Hematopoietic multipotent progenitor cell treated with erythropoietin and hydrocortisone succinate and interleukin-3 and kit ligand, for 6 days (in vitro differentiated cells): ENCODE measurements at regions not wholly inside any gene's neighbourhood (a gene's known extent, or its start where the extent isn't known, plus 50 kb on each side); places are given as distances from the start of the nearest gene placed in this dataset.

Source experiments
- DNase-seq: peaks from one replicate; pipeline ENCODE4 v3.0.0-alpha.2; 2015

GRCh38 chr2:12090072-12090471, 343.6 kb downstream of the LPIN1 start:
- no peak for DNase-seq

DNA sequence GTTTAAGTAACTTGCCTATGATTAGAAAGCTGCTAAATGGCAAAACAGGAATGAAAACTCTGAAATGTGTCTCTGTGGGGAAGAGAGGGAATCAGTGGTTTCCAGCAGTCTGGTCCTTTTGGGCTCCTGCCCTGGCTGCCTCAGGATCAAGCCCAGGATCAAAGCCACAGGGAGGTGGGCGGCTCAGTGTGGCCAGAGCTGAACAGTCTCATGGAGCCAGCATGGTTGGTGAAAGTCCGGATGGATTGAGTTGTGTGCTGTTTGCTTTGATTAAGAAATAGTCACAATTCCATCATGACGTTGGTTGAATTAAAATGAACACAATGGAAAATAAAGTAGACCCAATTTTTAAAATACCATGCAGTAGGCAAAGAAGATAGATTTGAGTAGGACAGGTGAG, 344.2 kb downstream of the LPIN1 start:
- no peak for DNase-seq

GRCh38 chr2:12091201-12091806, 344.9 kb downstream of the LPIN1 start:
- no peak for DNase-seq

- no peak for DNase-seq
Observed at GRCh38 chr2:12094134-12094533, 347.7 kb downstream of the LPIN1 start.

- DNase-seq: no peak
Observed at GRCh38 chr2:12096051-12096787, 349.8 kb downstream of the LPIN1 start.

- DNase-seq: no peak
Observed at GRCh38 chr2:12096788-12097449, 350.5 kb downstream of the LPIN1 start.

GRCh38 chr2:12097859-12098258, 351.4 kb downstream of the LPIN1 start:
- no peak for DNase-seq

DNA sequence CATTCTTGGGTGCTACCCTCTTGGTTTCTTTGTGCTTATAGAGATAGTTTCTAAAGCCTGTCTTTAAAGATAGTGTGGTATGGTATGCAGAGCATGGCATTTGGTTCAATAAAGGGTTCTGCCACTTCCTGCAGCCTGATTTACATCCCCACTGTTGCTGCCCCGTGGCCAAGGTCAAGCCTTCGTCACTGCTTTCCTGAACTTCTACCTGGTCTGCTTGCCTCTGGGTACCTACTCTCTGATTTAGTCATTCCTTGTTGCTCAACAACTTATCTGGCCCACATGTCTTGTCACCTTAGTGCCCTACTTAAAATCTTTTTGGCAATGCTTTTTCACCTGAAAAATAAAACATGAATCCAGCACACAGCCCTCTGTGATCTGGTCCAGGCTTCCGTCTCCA, 352.9 kb downstream of the LPIN1 start:
- no peak for DNase-seq

DNA sequence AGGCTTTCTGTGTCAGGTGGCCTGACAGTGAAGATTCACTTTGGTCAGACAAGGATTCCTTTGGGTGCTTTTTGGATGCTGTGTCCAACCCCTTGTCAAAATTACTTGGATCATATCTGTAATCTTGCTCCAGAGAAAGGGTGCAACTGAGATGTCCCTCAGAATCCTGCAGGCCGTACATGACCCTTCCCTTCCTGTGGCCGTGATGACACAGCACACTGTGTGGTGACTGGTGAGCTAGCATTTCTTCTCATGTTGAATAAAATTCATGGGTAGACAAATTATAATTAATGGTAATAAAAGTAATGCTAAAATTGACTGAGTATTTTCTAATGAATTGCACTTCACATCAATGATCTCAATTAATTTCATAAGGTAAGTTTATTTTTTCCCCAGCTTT, 356.2 kb downstream of the LPIN1 start:
- no peak for DNase-seq

DNA sequence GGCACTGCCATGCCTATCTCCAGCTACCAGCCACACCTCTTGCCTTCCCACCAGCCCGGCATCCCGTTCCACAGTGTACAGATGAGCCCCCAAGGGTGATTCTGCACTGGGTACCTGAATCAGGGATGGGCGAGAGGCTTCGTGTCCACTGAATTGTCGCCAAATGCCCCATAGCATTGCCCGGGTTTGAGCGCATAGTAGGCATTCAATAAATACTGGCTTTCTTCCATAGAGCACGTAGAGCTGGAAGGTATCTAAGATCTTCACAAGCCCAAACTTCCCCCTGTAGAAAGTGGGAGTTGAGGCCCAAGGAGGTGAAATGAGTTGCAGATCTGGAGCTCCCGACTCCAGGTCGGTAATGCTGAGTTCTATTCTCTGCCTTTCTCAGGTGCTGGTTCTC, 358.7 kb downstream of the LPIN1 start:
- no peak for DNase-seq

GRCh38 chr2:12106440-12107080, 360.1 kb downstream of the LPIN1 start:
- DNase-seq: no peak

- no peak for DNase-seq
Observed at GRCh38 chr2:12107321-12107720, 360.9 kb downstream of the LPIN1 start.

- DNase-seq: no peak
Observed at GRCh38 chr2:12107939-12108338, 361.5 kb downstream of the LPIN1 start.

DNA sequence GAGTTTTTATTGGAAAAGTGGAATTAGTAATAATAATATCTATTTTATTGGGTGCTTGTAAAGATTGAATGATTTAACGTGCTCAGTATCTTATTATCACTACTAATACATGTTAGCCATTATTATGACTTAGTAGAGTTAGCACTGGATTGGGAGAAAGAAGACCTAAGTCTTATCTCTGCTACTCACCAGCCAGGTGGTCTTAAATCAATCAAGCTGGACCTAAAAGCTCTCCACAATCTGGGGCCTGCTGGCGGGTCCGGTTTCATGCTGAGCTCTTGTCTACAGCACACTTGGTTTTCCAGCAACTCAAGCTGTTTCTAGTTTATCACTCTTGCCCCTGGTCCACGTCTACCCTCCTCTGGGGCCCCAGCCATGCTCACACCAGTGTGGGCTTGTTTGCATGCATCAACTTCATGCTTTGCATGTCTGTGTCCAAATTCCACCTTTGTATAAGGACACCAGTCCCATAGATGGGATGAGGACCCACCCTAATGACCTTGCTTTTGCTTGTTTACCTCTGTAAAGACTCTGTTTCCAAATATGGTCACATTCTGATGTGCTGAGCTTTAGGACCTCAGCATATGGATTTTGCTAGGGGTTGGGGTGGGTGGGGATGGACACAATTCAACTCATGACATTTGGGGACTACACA, 363.1 kb downstream of the LPIN1 start:
- no peak for DNase-seq

- no peak for DNase-seq
Observed at GRCh38 chr2:12110074-12110473, 363.6 kb downstream of the LPIN1 start.

DNA sequence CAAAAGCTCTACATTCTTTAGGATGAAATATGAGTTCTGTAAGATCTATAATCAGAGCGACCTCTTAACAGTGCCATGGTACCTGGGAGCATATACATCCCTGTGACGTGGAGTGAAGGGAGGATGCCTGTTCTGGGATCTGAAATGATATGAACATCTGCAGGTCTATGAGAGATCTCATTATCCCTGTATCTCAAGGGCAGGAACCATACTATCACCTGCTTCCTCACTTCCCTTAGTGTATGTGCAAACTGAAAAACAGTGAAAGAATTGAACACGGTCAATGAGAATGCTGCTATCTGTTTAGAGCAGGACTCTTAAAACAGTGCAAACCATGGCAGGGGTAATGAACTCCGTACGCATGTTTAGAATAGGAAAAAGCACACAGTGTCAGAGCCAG, 364.0 kb downstream of the LPIN1 start:
- DNase-seq: no peak

- no peak for DNase-seq
Observed at GRCh38 chr2:12113412-12113811, 367.0 kb downstream of the LPIN1 start.

- no peak for DNase-seq
Observed at GRCh38 chr2:12114816-12115215, 368.4 kb downstream of the LPIN1 start.

DNA sequence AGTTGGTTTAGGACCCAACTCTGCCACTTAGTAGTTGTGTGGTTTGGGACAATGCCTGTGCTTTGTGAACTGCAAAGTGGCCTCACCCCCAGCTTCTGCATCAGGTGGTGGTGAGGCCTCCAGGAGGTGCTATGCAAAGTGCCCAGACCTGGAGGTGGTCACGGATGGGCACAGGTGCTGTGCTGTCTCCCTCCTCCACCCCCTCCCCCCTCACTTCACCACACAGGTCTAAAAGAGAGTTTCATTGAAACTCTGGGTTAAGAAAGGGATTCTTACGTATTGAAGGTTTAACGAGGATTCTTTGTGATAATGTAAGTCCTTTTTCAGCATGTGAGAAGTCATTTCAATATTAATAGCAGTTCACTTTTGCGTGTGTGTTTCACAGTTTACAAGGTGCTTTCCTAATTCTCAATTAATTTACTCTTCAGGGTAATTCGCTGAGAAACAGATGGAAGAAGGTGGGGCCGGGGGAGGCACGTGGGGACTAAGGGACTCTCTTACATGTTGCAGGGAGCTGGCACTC, 369.9 kb downstream of the LPIN1 start:
- DNase-seq: no peak

DNA sequence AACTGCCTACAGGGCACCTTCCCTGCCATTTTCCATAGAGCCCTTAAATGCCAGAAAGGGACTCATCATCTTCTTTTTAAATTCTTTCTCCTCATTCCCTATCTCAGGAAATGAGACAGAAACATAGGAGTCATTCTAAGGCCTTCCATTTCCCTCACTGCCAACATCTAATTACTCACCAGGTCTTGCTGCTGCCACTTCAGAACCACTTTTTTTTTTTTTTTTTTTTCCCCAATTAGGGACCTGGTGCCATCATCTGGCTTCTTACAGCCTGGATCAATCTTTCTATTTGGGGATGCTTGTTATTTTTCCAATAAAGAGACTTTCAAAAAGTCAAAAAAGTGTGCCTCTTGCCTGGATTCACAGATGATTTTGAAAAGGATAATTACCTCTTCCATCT, 373.4 kb downstream of the LPIN1 start:
- no peak for DNase-seq

DNA sequence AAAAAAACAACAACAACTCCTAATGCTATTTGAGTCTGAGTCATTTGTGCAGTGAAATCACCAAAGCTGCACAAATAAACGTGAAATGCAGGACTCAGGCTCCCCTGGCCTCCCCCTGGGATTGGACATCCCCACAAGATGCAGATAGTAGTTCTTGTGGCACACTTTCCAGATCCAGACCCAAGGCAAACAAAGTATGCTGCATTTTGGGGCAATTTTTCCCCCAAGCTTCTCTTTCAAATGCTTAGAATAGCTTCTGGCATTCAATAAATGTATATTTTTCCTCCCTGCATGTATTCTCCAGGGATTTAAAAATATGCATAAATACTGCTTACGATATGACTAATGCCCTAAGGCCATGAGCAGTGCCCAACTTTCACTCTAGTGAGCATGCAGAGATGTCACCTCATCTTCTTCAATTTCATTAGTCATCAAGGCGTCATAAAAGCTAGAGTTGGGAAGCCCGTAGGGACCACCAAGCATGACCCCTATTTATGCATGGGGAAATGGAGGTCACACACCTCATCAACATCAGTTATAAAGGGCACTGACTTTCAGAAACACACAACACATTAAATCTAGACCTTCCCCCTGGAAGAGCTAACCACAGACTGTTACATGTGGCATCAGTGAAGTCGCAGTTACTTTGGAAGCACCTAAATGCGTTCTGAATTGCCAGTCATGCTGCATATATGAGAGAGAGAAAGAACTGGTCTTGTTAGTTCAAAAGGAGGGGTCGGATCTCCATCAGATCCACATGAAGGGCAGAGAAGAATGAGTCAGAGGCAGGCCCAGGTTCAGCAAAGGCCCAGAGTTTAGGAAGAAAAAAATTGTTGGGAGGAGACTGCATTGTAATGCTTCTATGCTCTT, 374.1 kb downstream of the LPIN1 start:
- no peak for DNase-seq

- DNase-seq: no peak
Observed at GRCh38 chr2:12124790-12125189, 378.4 kb downstream of the LPIN1 start.
